Fibroblast of skin of scalp (primary cell): ENCODE measurements at regions not wholly inside any gene's neighbourhood (a gene's known extent, or its start where the extent isn't known, plus 50 kb on each side); places are given as distances from the start of the nearest gene placed in this dataset.

Experiments
- DNase-seq: peaks from one replicate; pipeline ENCODE4 v3.0.0-alpha.2; 2013

- no peak for DNase-seq
Observed at GRCh38 chr14:51780741-51781140, 79.7 kb upstream of the GNG2 start.

GRCh38 chr14:51781381-51781780 lies 79.0 kb upstream of the GNG2 start:
- DNase-seq, result no peak

GRCh38 chr14:51782435-51782834 lies 78.0 kb upstream of the GNG2 start:
- no peak for DNase-seq

- peak; percentile 67 for DNase-seq
Observed at GRCh38 chr14:51783765-51784164, 76.6 kb upstream of the GNG2 start.

GRCh38 chr14:51784466-51784865 lies 75.9 kb upstream of the GNG2 start:
- DNase-seq, result no peak

- no peak for DNase-seq
Observed at GRCh38 chr14:51786227-51786626, 74.2 kb upstream of the GNG2 start.

- DNase-seq, result no peak
Observed at GRCh38 chr14:51787352-51787751, 73.1 kb upstream of the GNG2 start.

GRCh38 chr14:51789114-51789513 lies 71.3 kb upstream of the GNG2 start:
- DNase-seq, result no peak

GRCh38 chr14:51789596-51789995 lies 70.8 kb upstream of the GNG2 start:
- DNase-seq, result no peak

GRCh38 chr14:51792809-51793208 lies 67.6 kb upstream of the GNG2 start:
- DNase-seq, result peak; percentile 34

- no peak for DNase-seq
Observed at GRCh38 chr14:51805541-51805940, 54.9 kb upstream of the GNG2 start.

- DNase-seq, result no peak
Observed at GRCh38 chr14:51806026-51807023, 54.1 kb upstream of the GNG2 start.

- DNase-seq, result no peak
Observed at GRCh38 chr14:51807356-51807755, 53.1 kb upstream of the GNG2 start.
